A673 (cell line): ENCODE measurements at regions not wholly inside any gene's neighbourhood (a gene's known extent, or its start where the extent isn't known, plus 50 kb on each side); places are given as distances from the start of the nearest gene placed in this dataset.

ENCODE experiments used
- BruUV-seq: library from RNA; stranded (reverse); fragments of 400-500 nt; replicated peaks from 2 replicates; lab custom pipeline; 2021; lab: Mats Ljungman, UMichigan
- CTCF ChIA-PET: fragments of 300-600 bp; sonication (Branson Sonifier 250); formaldehyde crosslinking; loops from one replicate; lab custom pipeline; 2022; ENCODE audit warnings: antibody characterized with exemption; lab: Charles Lee
- POLR2A ChIA-PET: fragments of 300-600 bp; sonication (Branson Sonifier 250); formaldehyde crosslinking; loops from one replicate; lab custom pipeline; 2022; ENCODE audit warnings: antibody characterized with exemption; ENCODE audit not compliant: low non-redundant PET; lab: Charles Lee
- DNase-seq: peaks from one replicate; pipeline ENCODE4 v3.0.0-alpha.2; 2015; ENCODE audit warnings: low spot score
- H3K27ac ChIP-seq: fragments of 200-600 bp; sonication (generic); 2 replicates; pipeline ENCODE4 v1.5.1; 2016; ENCODE audit warnings: mixed run types, low read depth, mild to moderate bottlenecking, mixed read lengths, antibody characterized with exemption, low read length; ENCODE audit not compliant: poor library complexity, severe bottlenecking
- H3K27me3 ChIP-seq: fragments of 200-600 bp; sonication (generic); replicated peaks from 2 replicates; pipeline ENCODE4 v1.6.1; 2017; ENCODE audit warnings: mixed run types, low read depth, mild to moderate bottlenecking, mixed read lengths, antibody characterized with exemption, low read length; ENCODE audit not compliant: insufficient read depth, poor library complexity
- H3K36me3 ChIP-seq: fragments of 200-600 bp; sonication (generic); 2 replicates; pipeline ENCODE4 v1.6.1; 2016; ENCODE audit warnings: mixed run types, mild to moderate bottlenecking, mixed read lengths, antibody characterized with exemption, low read length; ENCODE audit not compliant: insufficient read depth, poor library complexity, severe bottlenecking
- H3K4me1 ChIP-seq: fragments of 200-600 bp; sonication (generic); 2 replicates; pipeline ENCODE4 v1.6.1; 2017; ENCODE audit warnings: mixed run types, mild to moderate bottlenecking, mixed read lengths, antibody characterized with exemption, low read length; ENCODE audit not compliant: insufficient read depth, poor library complexity, severe bottlenecking
- H3K4me3 ChIP-seq: fragments of 200-600 bp; sonication (generic); 2 replicates; pipeline ENCODE4 v1.5.1; 2016; ENCODE audit warnings: low read depth, mixed run types, mild to moderate bottlenecking, mixed read lengths, low read length; ENCODE audit not compliant: poor library complexity, severe bottlenecking
- H3K9me3 ChIP-seq: fragments of 200-600 bp; sonication (generic); 2 replicates; pipeline ENCODE4 v1.6.1; 2016; ENCODE audit warnings: mixed run types, low read depth, mild to moderate bottlenecking, mixed read lengths, antibody characterized with exemption, low read length; ENCODE audit not compliant: poor library complexity, severe bottlenecking
- CTCF ChIP-seq: fragments of 300-800, 200-600 bp; sonication (generic); conservative IDR thresholded peaks from 2 replicates; pipeline ENCODE4 v1.5.1; 2017; ENCODE audit warnings: low read depth, mild to moderate bottlenecking, antibody characterized with exemption, low read length, moderate library complexity, mixed read lengths
- EZH2 ChIP-seq: fragments of 200-600 bp; sonication (generic); IDR thresholded peaks from 2 replicates; pipeline ENCODE4 v1.6.1; 2017; ENCODE audit warnings: borderline replicate concordance, low read depth, mild to moderate bottlenecking, mixed read lengths, antibody characterized with exemption, low read length; ENCODE audit not compliant: poor library complexity, severe bottlenecking
- intact Hi-C: fragments of 100-400 bp; cut with micrococcal nuclease; formaldehyde crosslinking; loops from one replicate; pipeline ENCODE4 v1.10.0; 2022; ENCODE audit not compliant: unreplicated experiment

GRCh38 chr7:33744293-33745075 lies 160.9 kb upstream of the BMPER start:
- peak; percentile 53 for DNase-seq
- ChIA-PET POLR2A (no interaction called here), CTCF (no interaction called here)
- intact Hi-C loops: no loop called here
- BruUV-seq: no TSS peak
- H3K27me3 ChIP-seq: no peaks in the 10 kb centered on the region
- no peak overlapping the region for H3K27ac ChIP-seq
- no peaks in the 10 kb centered on the region for H3K4me1 ChIP-seq
- no peaks in the 10 kb centered on the region for H3K9me3 ChIP-seq
- TF ChIP-seq CTCF (peak; percentile 55), EZH2 (no peak)
- no peaks in the 10 kb centered on the region for H3K36me3 ChIP-seq
- no peak overlapping the region for H3K4me3 ChIP-seq

- no peaks in the 10 kb centered on the region for H3K36me3 ChIP-seq
- H3K27me3 ChIP-seq: no peaks in the 10 kb centered on the region
- POLR2A ChIA-PET: no interaction called here
- no peak overlapping the region for H3K27ac ChIP-seq
- H3K4me3 ChIP-seq: no peak overlapping the region
- TF ChIP-seq CTCF (no peak), EZH2 (no peak)
- H3K4me1 ChIP-seq: no peaks in the 10 kb centered on the region
- H3K9me3 ChIP-seq: no peaks in the 10 kb centered on the region
- intact Hi-C loops: no loop called here
- no TSS peak for BruUV-seq
- CTCF ChIA-PET: no interaction called here
- no peak for DNase-seq
Observed at GRCh38 chr7:33745934-33746333, 159.4 kb upstream of the BMPER start.

GRCh38 chr7:33748793-33749192 lies 156.5 kb upstream of the BMPER start:
- Histone ChIP-seq H3K4me3 (no peak overlapping the region), H3K9me3 (no peaks in the 10 kb centered on the region), H3K36me3 (no peaks in the 10 kb centered on the region), H3K4me1 (peaks cover 11% of the 10 kb centered on the region), H3K27me3 (no peaks in the 10 kb centered on the region), H3K27ac (no peak overlapping the region)
- DNase-seq: no peak
- no TSS peak for BruUV-seq
- ChIA-PET POLR2A (no interaction called here), CTCF (no interaction called here)
- TF ChIP-seq EZH2 (no peak), CTCF (no peak)
- intact Hi-C loops: no loop called here
